Hypothalamus (tissue), 51 donors: ENCODE measurements at regions not wholly inside any gene's neighbourhood (a gene's known extent, or its start where the extent isn't known, plus 50 kb on each side); places are given as distances from the start of the nearest gene placed in this dataset.

Source experiments
- DNase-seq, 51 donors: peaks; one replicate each; lab custom pipeline; 2025; lab: John Stamatoyannopoulos, UW

- DNase-seq, result peak in 2 of 51 donors; percentile 22 to 75
Measured at GRCh38 chr14:66380143-66380542, 106.0 kb upstream of the CCDC196 start.

GRCh38 chr14:66381755-66382154, 104.4 kb upstream of the CCDC196 start:
- no peak for DNase-seq

- peak in 1 of 51 donors; percentile 28 for DNase-seq
Measured at GRCh38 chr14:66383257-66383656, 102.9 kb upstream of the CCDC196 start.

GRCh38 chr14:66383771-66384170, 102.4 kb upstream of the CCDC196 start:
- no peak for DNase-seq

GRCh38 chr14:66388516-66388915, 97.7 kb upstream of the CCDC196 start:
- no peak for DNase-seq

- DNase-seq, result no peak
Measured at GRCh38 chr14:66389481-66389880, 96.7 kb upstream of the CCDC196 start.

- peak in 1 of 51 donors; percentile 27 for DNase-seq
Measured at GRCh38 chr14:66395300-66395699, 90.9 kb upstream of the CCDC196 start.

- no peak for DNase-seq
Measured at GRCh38 chr14:66396164-66396563, 90.0 kb upstream of the CCDC196 start.

GRCh38 chr14:66398437-66398836, 87.7 kb upstream of the CCDC196 start:
- peak in 1 of 51 donors; percentile 20 for DNase-seq

- peak in 1 of 51 donors; percentile 26 for DNase-seq
Measured at GRCh38 chr14:66401449-66402095, 84.6 kb upstream of the CCDC196 start.

GRCh38 chr14:66403183-66403582, 83.0 kb upstream of the CCDC196 start:
- no peak for DNase-seq

- no peak for DNase-seq
Measured at GRCh38 chr14:66404051-66404545, 82.1 kb upstream of the CCDC196 start.

- DNase-seq, result no peak
Measured at GRCh38 chr14:66405158-66405557, 81.0 kb upstream of the CCDC196 start.

- DNase-seq, result no peak
Measured at GRCh38 chr14:66413901-66414300, 72.3 kb upstream of the CCDC196 start.

GRCh38 chr14:66414511-66414910, 71.7 kb upstream of the CCDC196 start:
- DNase-seq, result no peak

GRCh38 chr14:66420251-66421006, 65.7 kb upstream of the CCDC196 start:
- no peak for DNase-seq

- no peak for DNase-seq
Measured at GRCh38 chr14:66421990-66422946, 63.9 kb upstream of the CCDC196 start.

GRCh38 chr14:66425402-66425801, 60.8 kb upstream of the CCDC196 start:
- DNase-seq, result peak in 2 of 51 donors; percentile 31 to 32

GRCh38 chr14:66426451-66426850, 59.7 kb upstream of the CCDC196 start:
- no peak for DNase-seq

- DNase-seq, result no peak
Measured at GRCh38 chr14:66432334-66432733, 53.8 kb upstream of the CCDC196 start.

- DNase-seq, result no peak
Measured at GRCh38 chr14:66434464-66434863, 51.7 kb upstream of the CCDC196 start.
